ENCODE measurements at regions not wholly inside any gene's neighbourhood (a gene's known extent, or its start where the extent isn't known, plus 50 kb on each side); places are given as distances from the start of the nearest gene placed in this dataset.

- no peaks in the 10 kb centered on the region for H3K4me1 ChIP-seq (ENCODE audit: control insufficient read depth in 1 of 2, insufficient read depth in 2 of 2, low read length in 2 of 2)
- H3K9me3 ChIP-seq (replicated peaks in 1 of 2; ENCODE audit: control insufficient read depth in 1 of 2, insufficient read depth in 1 of 2, low read length in 2 of 2), result no peaks in the 10 kb centered on the region
- 80% methylated on average over 1 of the region's 3 CpGs for WGBS (ENCODE audit: insufficient coverage)
- intact Hi-C loops (cut with micrococcal nuclease), result no loop called here
- H3K79me2 ChIP-seq (ENCODE audit: insufficient read depth, low read length), result no peaks in the 10 kb centered on the region
- no peak for DNase-seq
- H3K27me3 Mint-ChIP-seq (ENCODE audit: low read depth in 3 of 3), result peaks cover 9 to 28% (median 16%) of the 10 kb centered on the region in 3 donors
- no peak overlapping the region for H3K4me3 ChIP-seq (replicated peaks in 1 of 3; ENCODE audit: low read depth in 2 of 3, low read length in 3 of 3)
- H2AFZ ChIP-seq (ENCODE audit: insufficient read depth, low read depth, low read length, poor library complexity, severe bottlenecking), result no peak overlapping the region
- H3K27me3 ChIP-seq (ENCODE audit: control insufficient read depth in 2 of 2, insufficient read depth in 2 of 2, low read length in 2 of 2), result no peaks in the 10 kb centered on the region
- H3K4me2 ChIP-seq (replicated peaks; ENCODE audit: extremely low read depth, low read length, poor library complexity, severe bottlenecking), result no peak overlapping the region
- H3K4me3 Mint-ChIP-seq, result peak overlapping the region in 1 of 2 donors; percentile 19
- no peak for TF ChIP-seq CTCF (IDR thresholded peaks at IDR 0.05)
- H3K9me3 Mint-ChIP-seq, result peaks cover 0 to 4% (median 2%) of the 10 kb centered on the region in 7 donors
- H3K27ac ChIP-seq (ENCODE audit: low read depth in 1 of 2, low read length in 2 of 2), result no peak overlapping the region
- peaks cover 7% of the 10 kb centered on the region for H3K4me1 Mint-ChIP-seq
- peaks cover 0 to 1% of the 10 kb centered on the region in 2 donors for H3K36me3 Mint-ChIP-seq
- H3K36me3 ChIP-seq (replicated peaks in 1 of 2; ENCODE audit: control insufficient read depth in 1 of 2, insufficient read depth in 2 of 2, low read length in 2 of 2), result no peaks in the 10 kb centered on the region
- H3K9ac ChIP-seq (ENCODE audit: insufficient read depth, low read length, poor library complexity, severe bottlenecking), result no peak overlapping the region
- H3K27ac Mint-ChIP-seq, result no peak overlapping the region
- no peaks in the 10 kb centered on the region for H4K20me1 ChIP-seq (ENCODE audit: insufficient read depth, low read length)
Observed at GRCh38 chr2:101610750-101611315, 86.7 kb upstream of the MAP4K4 start.

- no peaks in the 10 kb centered on the region for H3K4me1 ChIP-seq (ENCODE audit: control insufficient read depth in 1 of 2, insufficient read depth in 2 of 2, low read length in 2 of 2)
- no peak overlapping the region for H2AFZ ChIP-seq (ENCODE audit: insufficient read depth, low read depth, low read length, poor library complexity, severe bottlenecking)
- Mint-ChIP-seq H3K36me3 (peaks cover 0 to 1% of the 10 kb centered on the region in 2 donors), H3K4me3 (no peak overlapping the region), H3K27me3 (ENCODE audit: low read depth in 3 of 3) (peaks cover 7 to 28% (median 14%) of the 10 kb centered on the region in 3 donors), H3K27ac (no peak overlapping the region), H3K9me3 (peaks cover 0 to 6% (median 2%) of the 10 kb centered on the region in 7 donors), H3K4me1 (peaks cover 6% of the 10 kb centered on the region)
- no peak overlapping the region for H3K4me3 ChIP-seq (replicated peaks in 1 of 3; ENCODE audit: low read depth in 2 of 3, low read length in 3 of 3)
- H3K36me3 ChIP-seq (replicated peaks in 1 of 2; ENCODE audit: control insufficient read depth in 1 of 2, insufficient read depth in 2 of 2, low read length in 2 of 2), result no peaks in the 10 kb centered on the region
- no peak overlapping the region for H3K27ac ChIP-seq (ENCODE audit: low read depth in 1 of 2, low read length in 2 of 2)
- H3K4me2 ChIP-seq (replicated peaks; ENCODE audit: extremely low read depth, low read length, poor library complexity, severe bottlenecking), result no peak overlapping the region
- 95% methylated on average over 4 of the region's 4 CpGs for WGBS (ENCODE audit: insufficient coverage)
- no peak overlapping the region for H3K9ac ChIP-seq (ENCODE audit: insufficient read depth, low read length, poor library complexity, severe bottlenecking)
- TF ChIP-seq CTCF (IDR thresholded peaks at IDR 0.05), result no peak
- peaks cover 0 to 2% of the 10 kb centered on the region in 2 donors for H3K27me3 ChIP-seq (ENCODE audit: control insufficient read depth in 2 of 2, insufficient read depth in 2 of 2, low read length in 2 of 2)
- H3K79me2 ChIP-seq (ENCODE audit: insufficient read depth, low read length), result no peaks in the 10 kb centered on the region
- no peak for DNase-seq
- H4K20me1 ChIP-seq (ENCODE audit: insufficient read depth, low read length), result no peaks in the 10 kb centered on the region
- H3K9me3 ChIP-seq (replicated peaks in 1 of 2; ENCODE audit: control insufficient read depth in 1 of 2, insufficient read depth in 1 of 2, low read length in 2 of 2), result no peaks in the 10 kb centered on the region
- intact Hi-C loops (cut with micrococcal nuclease), result no loop called here
Observed at GRCh38 chr2:101609433-101609832, 88.1 kb upstream of the MAP4K4 start.
